Brain microvascular endothelial cell (primary cell): ENCODE measurements at regions not wholly inside any gene's neighbourhood (a gene's known extent, or its start where the extent isn't known, plus 50 kb on each side); places are given as distances from the start of the nearest gene placed in this dataset.

Experiments
- DNase-seq: peaks from one replicate; pipeline ENCODE4 v3.0.0-alpha.2; 2020
- H3K27ac ChIP-seq: fragments of 250-450 bp; sonication (Bioruptor Pico); 2 replicates; pipeline ENCODE4 v1.5.1; 2020; ENCODE audit warnings: mild to moderate bottlenecking, moderate library complexity
- H3K27me3 ChIP-seq: fragments of 250-450 bp; sonication (Bioruptor Pico); replicated peaks from 2 replicates; pipeline ENCODE4 v1.5.1; 2020; ENCODE audit warnings: mild to moderate bottlenecking
- H3K36me3 ChIP-seq: fragments of 250-450 bp; sonication (Bioruptor Pico); replicated peaks from 2 replicates; pipeline ENCODE4 v1.5.1; 2020; ENCODE audit warnings: mild to moderate bottlenecking
- H3K4me3 ChIP-seq: 2 replicates; pipeline ENCODE4 v1.5.1; 2011; ENCODE audit warnings: low read depth, mild to moderate bottlenecking, control low read depth, low read length, moderate library complexity
- CTCF ChIP-seq: IDR thresholded peaks from 2 replicates; pipeline ENCODE4 v1.5.1; 2011; ENCODE audit warnings: low read depth, mild to moderate bottlenecking, moderate library complexity, low read length, control low read depth, inconsistent platforms; ENCODE audit errors: missing control alignments
- in situ Hi-C: cut with HindIII; loops from 2 replicates; pipeline ENCODE4 v1.10.0; 2017; ENCODE audit warnings: low sequenced_read_pairs, low pct_ligation_motif_present

- in situ Hi-C loops: no loop called here
- no peaks in the 10 kb centered on the region for H3K27me3 ChIP-seq
- H3K4me3 ChIP-seq: no peak overlapping the region
- no peak for TF ChIP-seq CTCF
- H3K36me3 ChIP-seq: no peaks in the 10 kb centered on the region
- no peak overlapping the region for H3K27ac ChIP-seq
- no peak for DNase-seq
Measured at GRCh38 chr15:62875626-62876021, 166.9 kb upstream of the TPM1 start.

- Histone ChIP-seq H3K27me3 (no peaks in the 10 kb centered on the region), H3K36me3 (no peaks in the 10 kb centered on the region), H3K4me3 (no peak overlapping the region), H3K27ac (no peak overlapping the region)
- in situ Hi-C loops: no loop called here
- no peak for TF ChIP-seq CTCF
- DNase-seq: no peak
Measured at GRCh38 chr15:62877276-62877857, 165.2 kb upstream of the TPM1 start.

- no peak for DNase-seq
- no peak for TF ChIP-seq CTCF
- Histone ChIP-seq H3K27me3 (no peaks in the 10 kb centered on the region), H3K27ac (no peak overlapping the region), H3K4me3 (no peak overlapping the region), H3K36me3 (no peaks in the 10 kb centered on the region)
- in situ Hi-C loops: no loop called here
Measured at GRCh38 chr15:62878070-62878469, 164.5 kb upstream of the TPM1 start.

DNA sequence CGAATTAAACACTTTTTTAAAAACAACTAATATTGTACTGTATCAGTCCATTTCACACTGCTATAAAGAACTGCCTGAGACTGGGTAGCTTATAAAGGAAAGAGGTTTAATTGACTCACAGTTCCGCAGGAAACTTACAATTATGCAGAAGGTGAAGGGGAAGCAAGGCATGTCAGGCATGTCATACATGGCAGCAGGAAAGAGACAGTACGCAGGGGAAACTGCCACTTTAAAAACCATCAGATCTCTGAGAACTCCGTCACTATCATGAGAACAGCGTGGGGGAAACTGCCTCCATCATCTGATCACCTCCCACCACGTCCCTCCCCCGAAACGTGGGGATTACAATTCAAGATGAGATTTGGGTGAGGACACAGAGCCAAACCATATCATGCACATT lies 162.8 kb upstream of the TPM1 start:
- TF ChIP-seq CTCF: no peak
- no peaks in the 10 kb centered on the region for H3K27me3 ChIP-seq
- H3K4me3 ChIP-seq: no peak overlapping the region
- in situ Hi-C loops: no loop called here
- no peaks in the 10 kb centered on the region for H3K36me3 ChIP-seq
- no peak overlapping the region for H3K27ac ChIP-seq
- no peak for DNase-seq

- no peaks in the 10 kb centered on the region for H3K27me3 ChIP-seq
- no peak overlapping the region for H3K27ac ChIP-seq
- no peak overlapping the region for H3K4me3 ChIP-seq
- H3K36me3 ChIP-seq: no peaks in the 10 kb centered on the region
- in situ Hi-C loops: no loop called here
- no peak for DNase-seq
- TF ChIP-seq CTCF: no peak
Measured at GRCh38 chr15:62880278-62880677, 162.3 kb upstream of the TPM1 start.

GRCh38 chr15:62881056-62881455 lies 161.5 kb upstream of the TPM1 start:
- in situ Hi-C loops: no loop called here
- DNase-seq: no peak
- H3K27me3 ChIP-seq: no peaks in the 10 kb centered on the region
- no peak overlapping the region for H3K27ac ChIP-seq
- TF ChIP-seq CTCF: no peak
- H3K4me3 ChIP-seq: no peak overlapping the region
- no peaks in the 10 kb centered on the region for H3K36me3 ChIP-seq
